ENCODE measurements at regions not wholly inside any gene's neighbourhood (a gene's known extent, or its start where the extent isn't known, plus 50 kb on each side); places are given as distances from the start of the nearest gene placed in this dataset.
A peak's percentile ranks its signal among the peaks of the same experiment; 100 is the strongest.

GRCh38 chr4:133096972-133097371 is 52.1 kb upstream of the PCDH10 start:
- TF ChIP-seq FOSL1 (IDR thresholded peaks at IDR 0.05; ENCODE audit: low read depth) (no peak), RAD21 (IDR thresholded peaks at IDR 0.05; ENCODE audit: low read depth) (no peak), JUND (IDR thresholded peaks at IDR 0.05) (no peak), SP1 (IDR thresholded peaks at IDR 0.05; ENCODE audit: low read depth) (no peak), CEBPB (IDR thresholded peaks at IDR 0.05; ENCODE audit: low read depth) (no peak), TCF7L2 (IDR thresholded peaks at IDR 0.05; ENCODE audit: borderline replicate concordance, extremely low read depth, insufficient read depth, insufficient read length) (no peak), EGR1 (IDR thresholded peaks at IDR 0.05; ENCODE audit: low read depth) (no peak), ZBTB33 (IDR thresholded peaks at IDR 0.05; ENCODE audit: extremely low read depth, insufficient replicate concordance, low read length) (no peak), EZH2phosphoT487 (IDR thresholded peaks at IDR 0.05; ENCODE audit: borderline replicate concordance) (no peak), POLR2AphosphoS5 (IDR thresholded peaks at IDR 0.05; ENCODE audit: low read depth, low read length) (no peak), EZH2 (IDR thresholded peaks at IDR 0.05) (no peak), POLR2A (IDR thresholded peaks at IDR 0.05; ENCODE audit: borderline replicate concordance, extremely low read depth, insufficient read depth, insufficient read length) (no peak), ZFX (IDR thresholded peaks at IDR 0.05) (no peak)
- TF ChIP-seq, protein P1, sequence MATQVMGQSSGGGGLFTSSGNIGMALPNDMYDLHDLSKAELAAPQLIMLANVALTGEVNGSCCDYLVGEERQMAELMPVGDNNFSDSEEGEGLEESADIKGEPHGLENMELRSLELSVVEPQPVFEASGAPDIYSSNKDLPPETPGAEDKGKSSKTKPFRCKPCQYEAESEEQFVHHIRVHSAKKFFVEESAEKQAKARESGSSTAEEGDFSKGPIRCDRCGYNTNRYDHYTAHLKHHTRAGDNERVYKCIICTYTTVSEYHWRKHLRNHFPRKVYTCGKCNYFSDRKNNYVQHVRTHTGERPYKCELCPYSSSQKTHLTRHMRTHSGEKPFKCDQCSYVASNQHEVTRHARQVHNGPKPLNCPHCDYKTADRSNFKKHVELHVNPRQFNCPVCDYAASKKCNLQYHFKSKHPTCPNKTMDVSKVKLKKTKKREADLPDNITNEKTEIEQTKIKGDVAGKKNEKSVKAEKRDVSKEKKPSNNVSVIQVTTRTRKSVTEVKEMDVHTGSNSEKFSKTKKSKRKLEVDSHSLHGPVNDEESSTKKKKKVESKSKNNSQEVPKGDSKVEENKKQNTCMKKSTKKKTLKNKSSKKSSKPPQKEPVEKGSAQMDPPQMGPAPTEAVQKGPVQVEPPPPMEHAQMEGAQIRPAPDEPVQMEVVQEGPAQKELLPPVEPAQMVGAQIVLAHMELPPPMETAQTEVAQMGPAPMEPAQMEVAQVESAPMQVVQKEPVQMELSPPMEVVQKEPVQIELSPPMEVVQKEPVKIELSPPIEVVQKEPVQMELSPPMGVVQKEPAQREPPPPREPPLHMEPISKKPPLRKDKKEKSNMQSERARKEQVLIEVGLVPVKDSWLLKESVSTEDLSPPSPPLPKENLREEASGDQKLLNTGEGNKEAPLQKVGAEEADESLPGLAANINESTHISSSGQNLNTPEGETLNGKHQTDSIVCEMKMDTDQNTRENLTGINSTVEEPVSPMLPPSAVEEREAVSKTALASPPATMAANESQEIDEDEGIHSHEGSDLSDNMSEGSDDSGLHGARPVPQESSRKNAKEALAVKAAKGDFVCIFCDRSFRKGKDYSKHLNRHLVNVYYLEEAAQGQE (IDR thresholded peaks at IDR 0.05; ENCODE audit: low read depth) = no peak
- BruUV-seq (replicated peaks) = no TSS peak
- H3K9ac ChIP-seq (ENCODE audit: low read length) = no peak overlapping the region
- no peak overlapping the region for H3K27ac ChIP-seq (ENCODE audit: low read depth, low read length)
- POLR2A ChIA-PET = no interaction called here
- no peak overlapping the region for H3K4me3 ChIP-seq (replicated peaks in 1 of 2; ENCODE audit: low read depth in 1 of 2, low read length in 2 of 2)
- no peaks in the 10 kb centered on the region for H4K20me1 ChIP-seq (ENCODE audit: insufficient read depth)
- H3K4me1 ChIP-seq (ENCODE audit: control insufficient read depth in 1 of 2, insufficient read depth in 2 of 2, low read length in 2 of 2) = no peaks in the 10 kb centered on the region
- CTCF ChIA-PET = no interaction called here
- intact Hi-C loops (cut with micrococcal nuclease) = no loop called here
- H3K4me2 ChIP-seq (ENCODE audit: low read length) = no peak overlapping the region
- H3K9me3 ChIP-seq (ENCODE audit: control insufficient read depth in 1 of 2, insufficient read depth in 1 of 2, low read depth in 1 of 2, low read length in 2 of 2) = no peaks in the 10 kb centered on the region
- ATAC-seq = no peak
- no peaks in the 10 kb centered on the region; the same call in 1 of the 2 replicates for H3K9me2 ChIP-seq (ENCODE audit: insufficient read depth)
- no peak for DNase-seq (ENCODE audit: low read depth, low spot score)
- H3K79me2 ChIP-seq (ENCODE audit: insufficient read depth, low read length) = no peaks in the 10 kb centered on the region
- H3K27me3 ChIP-seq (ENCODE audit: insufficient read depth, low read length) = no peaks in the 10 kb centered on the region
- H3K36me3 ChIP-seq (ENCODE audit: control insufficient read depth in 1 of 2, insufficient read depth in 2 of 2, low read length in 2 of 2) = no peaks in the 10 kb centered on the region
- RAD21 ChIA-PET (ENCODE audit: low non-redundant PET in 1 of 2, low total read pairs in 2 of 2, uncharacterized antibody in 2 of 2, unreplicated experiment in 2 of 2) = no interaction called here
- peak overlapping the region; percentile 27 for H2AFZ ChIP-seq (ENCODE audit: low read depth, low read length, poor library complexity, severe bottlenecking)
